ENCODE measurements at regions not wholly inside any gene's neighbourhood (a gene's known extent, or its start where the extent isn't known, plus 50 kb on each side); places are given as distances from the start of the nearest gene placed in this dataset.

DNA sequence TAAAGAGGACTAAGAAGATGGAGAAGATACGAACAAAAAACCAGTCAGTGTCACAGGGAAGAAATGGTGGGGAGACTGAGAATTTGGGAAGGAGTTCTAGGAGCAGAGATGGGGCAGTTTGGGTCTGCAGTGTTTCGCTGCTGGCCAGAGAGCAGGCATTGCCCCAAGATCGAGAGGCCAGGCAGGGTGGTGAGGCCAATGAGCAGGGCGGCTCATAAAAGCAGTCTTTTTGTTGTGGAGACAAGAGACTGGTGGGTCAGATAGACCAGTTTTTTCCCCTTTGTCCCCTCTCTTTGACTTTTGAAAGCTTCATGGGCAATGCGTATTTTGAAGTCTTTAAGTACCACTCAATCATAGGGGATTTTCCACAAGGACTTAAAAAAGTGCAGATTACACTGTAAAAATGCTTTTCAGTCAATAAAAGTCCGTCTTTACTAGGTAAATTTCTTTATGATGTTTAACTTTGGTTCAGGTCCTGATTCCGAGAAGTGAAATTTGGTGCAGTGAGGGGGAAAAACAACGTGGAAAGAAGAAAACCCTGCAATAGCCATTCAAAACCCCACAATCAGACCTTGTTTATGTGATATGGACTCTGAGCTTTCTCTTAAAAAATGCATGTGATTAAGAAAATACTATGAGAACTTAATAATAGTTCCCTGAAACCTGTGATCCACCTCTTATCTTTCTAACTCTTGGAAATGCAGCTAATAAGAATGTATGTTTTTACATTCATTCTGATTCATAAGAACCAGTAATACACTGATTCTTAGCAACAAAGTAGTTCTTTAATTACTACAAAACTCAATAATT lies 338.9 kb downstream of the KLF5 start:
- no peaks in the 10 kb centered on the region for H3K36me3 ChIP-seq (ENCODE audit: low read depth, low read length)
- H3K27me3 ChIP-seq (ENCODE audit: low read length): no peaks in the 10 kb centered on the region
- ATAC-seq (no peak; the same call in 1 of the 2 replicates), DNase-seq (no peak)
- ChIA-PET CTCF (no interaction called here), POLR2A (ENCODE audit: unreplicated experiment) (interaction anchor here (0.7 kb wide), 1 partner anchor 9 kb away, joined by 5 read pairs; no protein-coding TSS in a partner anchor)
- no peaks in the 10 kb centered on the region for H3K9me3 ChIP-seq (ENCODE audit: low read length)
- H3K9ac ChIP-seq (ENCODE audit: low read length): no peak overlapping the region
- no peaks in the 10 kb centered on the region for H3F3A ChIP-seq (ENCODE audit: low read length, unreplicated experiment)
- no peak overlapping the region for H2AFZ ChIP-seq (ENCODE audit: low read length)
- no peaks in the 10 kb centered on the region for H3K9me2 ChIP-seq (replicated peaks; ENCODE audit: low read length)
- no peaks in the 10 kb centered on the region for H3K79me2 ChIP-seq (ENCODE audit: low read length)
- H3K4me3 ChIP-seq (ENCODE audit: low read length): no peak overlapping the region
- intact Hi-C loops (cut with micrococcal nuclease): no loop called here
- no peak for TF ChIP-seq EZH2phosphoT487 (IDR thresholded peaks at IDR 0.05; ENCODE audit: borderline replicate concordance, low read length)
- no peak for TF ChIP-seq EZH2 (IDR thresholded peaks at IDR 0.05; ENCODE audit: low read length, unreplicated experiment)
- TF ChIP-seq, protein P1, sequence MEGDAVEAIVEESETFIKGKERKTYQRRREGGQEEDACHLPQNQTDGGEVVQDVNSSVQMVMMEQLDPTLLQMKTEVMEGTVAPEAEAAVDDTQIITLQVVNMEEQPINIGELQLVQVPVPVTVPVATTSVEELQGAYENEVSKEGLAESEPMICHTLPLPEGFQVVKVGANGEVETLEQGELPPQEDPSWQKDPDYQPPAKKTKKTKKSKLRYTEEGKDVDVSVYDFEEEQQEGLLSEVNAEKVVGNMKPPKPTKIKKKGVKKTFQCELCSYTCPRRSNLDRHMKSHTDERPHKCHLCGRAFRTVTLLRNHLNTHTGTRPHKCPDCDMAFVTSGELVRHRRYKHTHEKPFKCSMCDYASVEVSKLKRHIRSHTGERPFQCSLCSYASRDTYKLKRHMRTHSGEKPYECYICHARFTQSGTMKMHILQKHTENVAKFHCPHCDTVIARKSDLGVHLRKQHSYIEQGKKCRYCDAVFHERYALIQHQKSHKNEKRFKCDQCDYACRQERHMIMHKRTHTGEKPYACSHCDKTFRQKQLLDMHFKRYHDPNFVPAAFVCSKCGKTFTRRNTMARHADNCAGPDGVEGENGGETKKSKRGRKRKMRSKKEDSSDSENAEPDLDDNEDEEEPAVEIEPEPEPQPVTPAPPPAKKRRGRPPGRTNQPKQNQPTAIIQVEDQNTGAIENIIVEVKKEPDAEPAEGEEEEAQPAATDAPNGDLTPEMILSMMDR (conservative IDR thresholded peaks at IDR 0.05; ENCODE audit: low read depth, low read length): no peak
- no peaks in the 10 kb centered on the region for H4K20me1 ChIP-seq (ENCODE audit: low read length)
- BruUV-seq (replicated peaks): no TSS peak
- peaks cover 19% of the 10 kb centered on the region for H3K4me1 ChIP-seq (ENCODE audit: insufficient read depth, low read length)
- H3K27ac ChIP-seq (ENCODE audit: low read length): no peak overlapping the region
- no peak overlapping the region for H3K4me2 ChIP-seq (ENCODE audit: low read length)

DNA sequence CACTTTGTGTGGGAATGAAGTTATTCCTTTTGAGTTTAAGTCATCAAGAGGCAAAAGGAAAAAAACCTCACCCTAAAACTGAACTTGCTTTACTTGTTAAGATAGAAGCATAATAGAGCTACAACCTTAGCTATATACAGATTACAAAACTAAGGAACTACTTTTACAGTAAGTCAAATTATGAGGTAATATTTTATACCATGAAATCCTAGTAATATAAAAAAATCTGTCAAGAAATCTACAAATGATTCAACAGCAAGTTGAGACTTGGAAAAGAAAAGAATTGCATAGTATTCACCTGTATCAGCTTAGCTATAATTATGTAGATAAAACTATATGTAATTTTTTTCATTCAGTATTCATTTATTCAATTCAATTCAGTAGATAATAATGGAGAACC lies 335.3 kb downstream of the KLF5 start:
- H3K9me3 ChIP-seq (ENCODE audit: low read length): no peaks in the 10 kb centered on the region
- H4K20me1 ChIP-seq (ENCODE audit: low read length): no peaks in the 10 kb centered on the region
- H3K9me2 ChIP-seq (replicated peaks; ENCODE audit: low read length): no peaks in the 10 kb centered on the region
- no peak for DNase-seq
- ChIA-PET POLR2A (ENCODE audit: unreplicated experiment) (no interaction called here), CTCF (no interaction called here)
- ATAC-seq: no peak
- no peak overlapping the region for H3K27ac ChIP-seq (ENCODE audit: low read length)
- TF ChIP-seq, protein P1 (conservative IDR thresholded peaks at IDR 0.05; ENCODE audit: low read depth, low read length): no peak
- TF ChIP-seq EZH2 (IDR thresholded peaks at IDR 0.05; ENCODE audit: low read length, unreplicated experiment) (no peak), EZH2phosphoT487 (IDR thresholded peaks at IDR 0.05; ENCODE audit: borderline replicate concordance, low read length) (no peak)
- no peak overlapping the region for H3K4me3 ChIP-seq (ENCODE audit: low read length)
- no TSS peak for BruUV-seq (replicated peaks)
- no peaks in the 10 kb centered on the region for H3K79me2 ChIP-seq (ENCODE audit: low read length)
- no peaks in the 10 kb centered on the region for H3K36me3 ChIP-seq (ENCODE audit: low read depth, low read length)
- no peak overlapping the region for H3K9ac ChIP-seq (ENCODE audit: low read length)
- H3K4me2 ChIP-seq (ENCODE audit: low read length): no peak overlapping the region
- peaks cover 6% of the 10 kb centered on the region for H3K4me1 ChIP-seq (ENCODE audit: insufficient read depth, low read length)
- intact Hi-C loops (cut with micrococcal nuclease): no loop called here
- H3F3A ChIP-seq (ENCODE audit: low read length, unreplicated experiment): no peaks in the 10 kb centered on the region
- no peaks in the 10 kb centered on the region for H3K27me3 ChIP-seq (ENCODE audit: low read length)
- no peak overlapping the region for H2AFZ ChIP-seq (ENCODE audit: low read length)

DNA sequence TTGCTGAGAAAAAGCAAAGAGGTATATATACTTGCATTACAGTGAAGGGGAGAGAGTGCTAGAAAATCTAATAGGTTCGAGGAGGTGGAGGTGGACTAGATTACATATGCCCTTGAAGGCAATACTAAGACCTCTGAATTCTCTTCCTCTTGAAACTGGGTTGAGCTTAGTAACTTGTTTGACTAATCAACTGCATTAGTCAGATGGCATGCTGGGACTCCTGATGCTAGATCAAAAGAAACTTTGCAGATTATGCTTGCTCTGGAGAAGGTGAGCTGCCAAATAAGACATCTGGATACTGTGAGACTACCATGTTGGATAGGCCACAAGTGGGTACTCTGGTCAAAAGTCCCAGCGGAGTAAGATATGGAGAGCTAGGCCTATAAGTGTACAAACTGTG lies 331.3 kb downstream of the KLF5 start:
- CTCF ChIA-PET: no interaction called here

More for the DNA sequence above, 331.3 kb downstream of the KLF5 start:
- POLR2A ChIA-PET (ENCODE audit: unreplicated experiment): interaction anchor here (0.6 kb wide), 1 partner anchor 194 kb away, joined by 3 read pairs; no protein-coding TSS in a partner anchor
- H3K9me3 ChIP-seq (ENCODE audit: low read length): no peaks in the 10 kb centered on the region
- H3F3A ChIP-seq (ENCODE audit: low read length, unreplicated experiment): no peaks in the 10 kb centered on the region
- peaks cover 7% of the 10 kb centered on the region; the same call in 1 of the 2 replicates for H3K4me1 ChIP-seq (ENCODE audit: insufficient read depth, low read length)
- no peak overlapping the region for H3K4me3 ChIP-seq (ENCODE audit: low read length)
- no peak overlapping the region for H2AFZ ChIP-seq (ENCODE audit: low read length)
- no peaks in the 10 kb centered on the region for H3K79me2 ChIP-seq (ENCODE audit: low read length)
- H3K9me2 ChIP-seq (replicated peaks; ENCODE audit: low read length): no peaks in the 10 kb centered on the region
- no peaks in the 10 kb centered on the region for H3K27me3 ChIP-seq (ENCODE audit: low read length)
- ATAC-seq (no peak), DNase-seq (no peak)
- no peak overlapping the region for H3K27ac ChIP-seq (ENCODE audit: low read length)
- H3K36me3 ChIP-seq (ENCODE audit: low read depth, low read length): no peaks in the 10 kb centered on the region
- H3K9ac ChIP-seq (ENCODE audit: low read length): no peak overlapping the region
- no TSS peak for BruUV-seq (replicated peaks)
- no peaks in the 10 kb centered on the region for H4K20me1 ChIP-seq (ENCODE audit: low read length)
- intact Hi-C loops (cut with micrococcal nuclease): no loop called here
- TF ChIP-seq, protein P1 (conservative IDR thresholded peaks at IDR 0.05; ENCODE audit: low read depth, low read length): no peak
- TF ChIP-seq EZH2phosphoT487 (IDR thresholded peaks at IDR 0.05; ENCODE audit: borderline replicate concordance, low read length) (no peak), EZH2 (IDR thresholded peaks at IDR 0.05; ENCODE audit: low read length, unreplicated experiment) (no peak)
- no peak overlapping the region for H3K4me2 ChIP-seq (ENCODE audit: low read length)

Measured in PC-3 (cell line).